GM06990 (cell line): ENCODE measurements at regions not wholly inside any gene's neighbourhood (a gene's known extent, or its start where the extent isn't known, plus 50 kb on each side); places are given as distances from the start of the nearest gene placed in this dataset.

Experiments
- DNase-seq: peaks from one replicate; pipeline ENCODE4 v3.0.0-alpha.2; 2011; ENCODE audit not compliant: insufficient read length; ENCODE audit errors: extremely low read depth
- H3K27me3 ChIP-seq: replicated peaks from 2 replicates; pipeline ENCODE4 v1.6.0; 2011; ENCODE audit warnings: low read length; ENCODE audit not compliant: control insufficient read depth, insufficient read depth
- H3K36me3 ChIP-seq: 2 replicates; pipeline ENCODE4 v1.5.1; 2011; ENCODE audit warnings: low read length; ENCODE audit not compliant: control insufficient read depth, insufficient read depth
- H3K4me3 ChIP-seq: replicated peaks from 2 replicates; pipeline ENCODE4 v1.5.1; 2011; ENCODE audit warnings: low read depth, mild to moderate bottlenecking, control low read depth, low read length
- TF ChIP-seq, protein P1 (sequence below): IDR thresholded peaks from 2 replicates; pipeline ENCODE4 v1.5.1; 2011; ENCODE audit warnings: low read length, control low read depth, mild to moderate bottlenecking, inconsistent platforms; ENCODE audit not compliant: insufficient read depth, poor library complexity, severe bottlenecking

- no peaks in the 10 kb centered on the region for H3K36me3 ChIP-seq
- H3K4me3 ChIP-seq = no peak overlapping the region
- DNase-seq = no peak
- TF ChIP-seq, protein P1, sequence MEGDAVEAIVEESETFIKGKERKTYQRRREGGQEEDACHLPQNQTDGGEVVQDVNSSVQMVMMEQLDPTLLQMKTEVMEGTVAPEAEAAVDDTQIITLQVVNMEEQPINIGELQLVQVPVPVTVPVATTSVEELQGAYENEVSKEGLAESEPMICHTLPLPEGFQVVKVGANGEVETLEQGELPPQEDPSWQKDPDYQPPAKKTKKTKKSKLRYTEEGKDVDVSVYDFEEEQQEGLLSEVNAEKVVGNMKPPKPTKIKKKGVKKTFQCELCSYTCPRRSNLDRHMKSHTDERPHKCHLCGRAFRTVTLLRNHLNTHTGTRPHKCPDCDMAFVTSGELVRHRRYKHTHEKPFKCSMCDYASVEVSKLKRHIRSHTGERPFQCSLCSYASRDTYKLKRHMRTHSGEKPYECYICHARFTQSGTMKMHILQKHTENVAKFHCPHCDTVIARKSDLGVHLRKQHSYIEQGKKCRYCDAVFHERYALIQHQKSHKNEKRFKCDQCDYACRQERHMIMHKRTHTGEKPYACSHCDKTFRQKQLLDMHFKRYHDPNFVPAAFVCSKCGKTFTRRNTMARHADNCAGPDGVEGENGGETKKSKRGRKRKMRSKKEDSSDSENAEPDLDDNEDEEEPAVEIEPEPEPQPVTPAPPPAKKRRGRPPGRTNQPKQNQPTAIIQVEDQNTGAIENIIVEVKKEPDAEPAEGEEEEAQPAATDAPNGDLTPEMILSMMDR = no peak
- H3K27me3 ChIP-seq = no peaks in the 10 kb centered on the region
Observed at GRCh38 chr12:75935539-75936242, 95.9 kb downstream of the PHLDA1 start.

GRCh38 chr12:75933101-75933500 lies 98.5 kb downstream of the PHLDA1 start:
- TF ChIP-seq, protein P1 = no peak
- Histone ChIP-seq H3K4me3 (no peak overlapping the region), H3K27me3 (no peaks in the 10 kb centered on the region), H3K36me3 (no peaks in the 10 kb centered on the region)
- DNase-seq = no peak

GRCh38 chr12:75932241-75932640 lies 99.3 kb downstream of the PHLDA1 start:
- H3K4me3 ChIP-seq = no peak overlapping the region
- TF ChIP-seq, protein P1 = no peak
- H3K36me3 ChIP-seq = no peaks in the 10 kb centered on the region
- H3K27me3 ChIP-seq = no peaks in the 10 kb centered on the region
- DNase-seq = no peak

GRCh38 chr12:75923964-75924666 lies 107.5 kb downstream of the PHLDA1 start:
- Histone ChIP-seq H3K4me3 (no peak overlapping the region), H3K27me3 (no peaks in the 10 kb centered on the region), H3K36me3 (no peaks in the 10 kb centered on the region)
- no peak for DNase-seq
- TF ChIP-seq, protein P1 = no peak

DNA sequence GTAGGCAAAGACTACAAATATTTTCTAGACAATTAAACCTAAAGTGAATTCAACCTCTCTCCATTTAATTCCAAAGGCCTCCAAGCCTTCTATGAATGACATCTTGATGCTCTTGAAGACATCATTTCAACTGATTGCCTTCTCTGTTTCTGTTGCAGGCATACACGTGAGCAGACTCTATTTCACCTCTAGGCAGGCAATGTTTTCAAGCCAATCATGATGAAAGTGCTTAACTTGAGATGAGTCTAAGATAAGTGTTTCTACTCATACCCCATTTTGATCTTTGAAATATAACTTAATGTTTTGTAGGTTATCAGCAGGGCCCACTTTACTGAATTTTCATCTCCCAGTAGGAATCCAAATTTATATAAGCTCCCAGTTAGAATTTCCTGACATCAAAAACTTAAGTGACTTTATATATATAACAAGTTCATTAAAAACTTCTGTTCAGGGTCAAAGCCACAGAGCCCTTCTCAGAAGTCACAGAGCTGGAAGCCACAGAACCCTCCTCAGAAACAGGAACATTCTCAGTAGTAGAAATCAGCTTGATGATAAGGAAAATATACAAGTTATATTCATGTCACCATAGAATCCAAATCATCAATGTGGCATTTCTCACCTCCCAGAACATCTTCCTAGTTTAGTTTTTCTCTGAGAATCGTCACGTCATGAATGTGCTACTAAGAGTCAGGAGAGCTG lies 108.5 kb downstream of the PHLDA1 start:
- Histone ChIP-seq H3K27me3 (no peaks in the 10 kb centered on the region), H3K4me3 (no peak overlapping the region), H3K36me3 (no peaks in the 10 kb centered on the region)
- TF ChIP-seq, protein P1 = no peak
- DNase-seq = no peak
